ENCODE measurements at regions not wholly inside any gene's neighbourhood (a gene's known extent, or its start where the extent isn't known, plus 50 kb on each side); places are given as distances from the start of the nearest gene placed in this dataset.

GRCh38 chr2:138187221-138187620 is 222.9 kb downstream of the HNMT start:
- H3K4me3 ChIP-seq: no peak overlapping the region
- ATAC-seq (no peak), DNase-seq (ENCODE audit: low spot score) (no peak)
- no peaks in the 10 kb centered on the region for H3K27me3 Mint-ChIP-seq (ENCODE audit: insufficient read depth, low read depth, poor library complexity)
- no peak overlapping the region for H3K27ac Mint-ChIP-seq
- H3K9me3 Mint-ChIP-seq: peaks cover 2% of the 10 kb centered on the region; the same call in 1 of the 3 replicates
- no peak overlapping the region for H2AFZ ChIP-seq
- H3K36me3 Mint-ChIP-seq (ENCODE audit: low read depth): no peaks in the 10 kb centered on the region
- H3K79me2 ChIP-seq (replicated peaks; ENCODE audit: insufficient read depth): no peaks in the 10 kb centered on the region
- H3F3A ChIP-seq (replicated peaks; ENCODE audit: low read depth): no peaks in the 10 kb centered on the region
- H4K20me1 ChIP-seq (replicated peaks; ENCODE audit: insufficient read depth): no peaks in the 10 kb centered on the region
- no peaks in the 10 kb centered on the region for H3K36me3 ChIP-seq (ENCODE audit: insufficient read depth)
- peaks cover 30% of the 10 kb centered on the region for H3K4me1 Mint-ChIP-seq
- peaks cover 9% of the 10 kb centered on the region for H3K4me1 ChIP-seq (ENCODE audit: insufficient read depth)
- no peaks in the 10 kb centered on the region for H3K27me3 ChIP-seq (ENCODE audit: insufficient read depth)
- 0 out of 2 replicates have a peak, but pooled peaks cover 3% of the 10 kb centered on the region for H3K9me2 ChIP-seq (ENCODE audit: insufficient read depth)
- no peak overlapping the region for H3K4me3 Mint-ChIP-seq
- no peak overlapping the region for H3K27ac ChIP-seq (ENCODE audit: low read depth)
- H3K4me2 ChIP-seq: no peak overlapping the region
- TF ChIP-seq CTCF (conservative IDR thresholded peaks at IDR 0.05; ENCODE audit: low read depth in 2 of 2): no peak
- TF ChIP-seq POLR2AphosphoS5 (IDR thresholded peaks at IDR 0.05; ENCODE audit: low read depth): no peak
- TF ChIP-seq EZH2 (IDR thresholded peaks at IDR 0.05; ENCODE audit: low read depth, unreplicated experiment): no peak
- TF ChIP-seq ZNF114 (CRISPR knock-in tag; IDR thresholded peaks at IDR 0.05): no peak
- TF ChIP-seq EZH2phosphoT487 (IDR thresholded peaks at IDR 0.05; ENCODE audit: unreplicated experiment): no peak
- no peak for TF ChIP-seq ETS1 (IDR thresholded peaks at IDR 0.05)
- no peak for TF ChIP-seq ZNF462 (CRISPR knock-in tag; IDR thresholded peaks at IDR 0.05)
- TF ChIP-seq NANOG (IDR thresholded peaks at IDR 0.05; ENCODE audit: borderline replicate concordance): no peak
- TF ChIP-seq REST (IDR thresholded peaks at IDR 0.05; ENCODE audit: unreplicated experiment): no peak
- TF ChIP-seq ZNF331 (CRISPR knock-in tag; IDR thresholded peaks at IDR 0.05; ENCODE audit: low read depth): no peak
- TF ChIP-seq JUNB (IDR thresholded peaks at IDR 0.05; ENCODE audit: unreplicated experiment): no peak
- no peak for TF ChIP-seq CREB1 (CRISPR knock-in tag; IDR thresholded peaks at IDR 0.05; ENCODE audit: low read depth)
- no peak for TF ChIP-seq STAT1 (IDR thresholded peaks at IDR 0.05; ENCODE audit: unreplicated experiment)

All from GM23338 (cell line).